CD4-positive, alpha-beta memory T cell (primary cell): ENCODE measurements at regions not wholly inside any gene's neighbourhood (a gene's known extent, or its start where the extent isn't known, plus 50 kb on each side); places are given as distances from the start of the nearest gene placed in this dataset.

Experiments
- CTCF ChIA-PET: fragments of 350-600 bp; sonication (Branson Sonifier 250); formaldehyde crosslinking; loops from one replicate; lab custom pipeline; 2021; ENCODE audit warnings: inconsistent platforms; ENCODE audit not compliant: partially characterized antibody; lab: Charles Lee
- POLR2A ChIA-PET: fragments of 350-600 bp; sonication (Branson Sonifier 250); formaldehyde crosslinking; loops from one replicate; lab custom pipeline; 2021; ENCODE audit not compliant: partially characterized antibody; lab: Charles Lee
- DNase-seq, 5 donors: peaks; one replicate each; pipeline versions ENCODE4 v3.0.0 to v3.0.0-alpha.2; 2020 to 2022; ENCODE audit warnings: mixed read lengths in 1 of 5
- H3K27ac ChIP-seq: one replicate; pipeline ENCODE4 v1.7.0; 2013; ENCODE audit warnings: low read depth, low read length
- H3K27me3 ChIP-seq: 2 replicates; pipeline ENCODE4 v1.7.0; 2013; ENCODE audit warnings: mild to moderate bottlenecking, low read length, moderate library complexity; ENCODE audit not compliant: insufficient read depth
- H3K36me3 ChIP-seq: 2 replicates; pipeline ENCODE4 v1.7.0; 2013; ENCODE audit warnings: mild to moderate bottlenecking, low read length, moderate library complexity; ENCODE audit not compliant: insufficient read depth
- H3K4me1 ChIP-seq: 2 replicates; pipeline ENCODE4 v1.7.0; 2013; ENCODE audit warnings: mild to moderate bottlenecking, low read length, moderate library complexity; ENCODE audit not compliant: insufficient read depth
- H3K4me3 ChIP-seq, 2 donors: one replicate each; pipeline ENCODE4 v1.7.0; 2013; ENCODE audit warnings: low read length in 2 of 2, mild to moderate bottlenecking in 1 of 2
- H3K9me3 ChIP-seq, 2 donors: one replicate each; pipeline ENCODE4 v1.7.0; 2013; ENCODE audit warnings: low read length in 2 of 2, control low read depth in 1 of 2; ENCODE audit not compliant: control insufficient read depth in 1 of 2
- H3K27ac Mint-ChIP-seq, 7 donors: one replicate each; pipeline ENCODE4 v1.8.0; 2020 to 2021; ENCODE audit warnings: mixed read lengths in 7 of 7, mild to moderate bottlenecking in 6 of 7, inconsistent platforms in 3 of 7, moderate library complexity in 3 of 7
- H3K27me3 Mint-ChIP-seq, 2 donors: one replicate each; pipeline ENCODE4 v1.8.0; 2020 to 2021; ENCODE audit warnings: mixed read lengths in 2 of 2
- H3K36me3 Mint-ChIP-seq, 2 donors: one replicate each; pipeline ENCODE4 v1.8.0; 2020 to 2021; ENCODE audit warnings: mixed read lengths in 2 of 2, inconsistent platforms in 1 of 2, mild to moderate bottlenecking in 1 of 2
- H3K4me1 Mint-ChIP-seq, 4 donors: one replicate each; pipeline ENCODE4 v1.8.0; 2020 to 2021; ENCODE audit warnings: mixed read lengths in 4 of 4, mild to moderate bottlenecking in 1 of 4
- H3K4me3 Mint-ChIP-seq, 8 donors: one replicate each; pipeline ENCODE4 v1.8.0; 2020 to 2021; ENCODE audit warnings: mixed read lengths in 8 of 8, mild to moderate bottlenecking in 7 of 8, moderate library complexity in 6 of 8, inconsistent platforms in 3 of 8
- H3K9me3 Mint-ChIP-seq, 8 donors: one replicate each; pipeline ENCODE4 v1.8.0; 2020 to 2021; ENCODE audit warnings: mixed read lengths in 8 of 8, mild to moderate bottlenecking in 5 of 8, inconsistent platforms in 3 of 8, moderate library complexity in 1 of 8
- intact Hi-C: fragments of 100-400 bp; cut with micrococcal nuclease; formaldehyde crosslinking; loops from one replicate; pipeline ENCODE4 v1.15.1; 2023

GRCh38 chr1:216929870-216930582 is 206.8 kb upstream of the ESRRG start:
- no peak overlapping the region for H3K27ac ChIP-seq
- H3K9me3 ChIP-seq: no peaks in the 10 kb centered on the region
- H3K9me3 Mint-ChIP-seq: peaks cover 0 to 9% (median 2%) of the 10 kb centered on the region in 8 donors
- POLR2A ChIA-PET: no interaction called here
- no peak for DNase-seq
- no peaks in the 10 kb centered on the region for H3K27me3 Mint-ChIP-seq
- H3K4me1 Mint-ChIP-seq: no peaks in the 10 kb centered on the region
- H3K27ac Mint-ChIP-seq: no peak overlapping the region
- H3K36me3 Mint-ChIP-seq: no peaks in the 10 kb centered on the region
- H3K27me3 ChIP-seq: no peaks in the 10 kb centered on the region
- intact Hi-C loops: no loop called here
- no peaks in the 10 kb centered on the region for H3K36me3 ChIP-seq
- CTCF ChIA-PET: no interaction called here
- H3K4me3 ChIP-seq: no peak overlapping the region
- H3K4me1 ChIP-seq: no peaks in the 10 kb centered on the region
- no peak overlapping the region for H3K4me3 Mint-ChIP-seq

GRCh38 chr1:216927633-216928032 is 204.4 kb upstream of the ESRRG start:
- DNase-seq: no peak
- ChIA-PET POLR2A (no interaction called here), CTCF (no interaction called here)
- Mint-ChIP-seq H3K4me1 (no peaks in the 10 kb centered on the region), H3K4me3 (no peak overlapping the region), H3K27ac (no peak overlapping the region), H3K9me3 (peaks cover 0 to 11% (median 2%) of the 10 kb centered on the region in 8 donors), H3K36me3 (no peaks in the 10 kb centered on the region), H3K27me3 (no peaks in the 10 kb centered on the region)
- H3K27ac ChIP-seq: no peak overlapping the region
- intact Hi-C loops: no loop called here
- no peaks in the 10 kb centered on the region for H3K36me3 ChIP-seq
- no peak overlapping the region for H3K4me3 ChIP-seq
- peaks cover 0 to under 1% of the 10 kb centered on the region in 2 donors for H3K9me3 ChIP-seq
- no peaks in the 10 kb centered on the region for H3K4me1 ChIP-seq
- no peaks in the 10 kb centered on the region for H3K27me3 ChIP-seq

GRCh38 chr1:216926720-216927510 is 203.7 kb upstream of the ESRRG start:
- Histone ChIP-seq H3K27ac (no peak overlapping the region), H3K4me3 (no peak overlapping the region), H3K27me3 (no peaks in the 10 kb centered on the region), H3K36me3 (no peaks in the 10 kb centered on the region), H3K9me3 (peaks cover 0 to 3% of the 10 kb centered on the region in 2 donors), H3K4me1 (no peaks in the 10 kb centered on the region)
- no peak overlapping the region for H3K4me3 Mint-ChIP-seq
- intact Hi-C loops: no loop called here
- H3K9me3 Mint-ChIP-seq: peaks cover 0 to 11% (median 2%) of the 10 kb centered on the region in 8 donors
- DNase-seq: no peak
- POLR2A ChIA-PET: no interaction called here
- no peaks in the 10 kb centered on the region for H3K27me3 Mint-ChIP-seq
- no peaks in the 10 kb centered on the region for H3K4me1 Mint-ChIP-seq
- no peaks in the 10 kb centered on the region for H3K36me3 Mint-ChIP-seq
- CTCF ChIA-PET: no interaction called here
- no peak overlapping the region for H3K27ac Mint-ChIP-seq

GRCh38 chr1:216925962-216926625 is 202.9 kb upstream of the ESRRG start:
- Mint-ChIP-seq H3K4me1 (no peaks in the 10 kb centered on the region), H3K27ac (no peak overlapping the region), H3K27me3 (no peaks in the 10 kb centered on the region), H3K9me3 (peaks cover 0 to 11% (median 2%) of the 10 kb centered on the region in 8 donors), H3K36me3 (no peaks in the 10 kb centered on the region), H3K4me3 (no peak overlapping the region)
- Histone ChIP-seq H3K36me3 (no peaks in the 10 kb centered on the region), H3K9me3 (peaks cover 0 to 3% of the 10 kb centered on the region in 2 donors), H3K27ac (no peak overlapping the region), H3K4me3 (no peak overlapping the region), H3K4me1 (no peaks in the 10 kb centered on the region), H3K27me3 (no peaks in the 10 kb centered on the region)
- POLR2A ChIA-PET: no interaction called here
- intact Hi-C loops: no loop called here
- CTCF ChIA-PET: no interaction called here
- no peak for DNase-seq

- Histone ChIP-seq H3K9me3 (peaks cover 0 to 3% of the 10 kb centered on the region in 2 donors), H3K36me3 (no peaks in the 10 kb centered on the region), H3K4me3 (no peak overlapping the region), H3K4me1 (no peaks in the 10 kb centered on the region), H3K27ac (no peak overlapping the region), H3K27me3 (no peaks in the 10 kb centered on the region)
- H3K27me3 Mint-ChIP-seq: no peaks in the 10 kb centered on the region
- H3K9me3 Mint-ChIP-seq: peaks cover 0 to 11% (median 3%) of the 10 kb centered on the region in 8 donors
- no peak overlapping the region for H3K27ac Mint-ChIP-seq
- ChIA-PET CTCF (no interaction called here), POLR2A (no interaction called here)
- H3K4me3 Mint-ChIP-seq: no peak overlapping the region
- H3K36me3 Mint-ChIP-seq: no peaks in the 10 kb centered on the region
- DNase-seq: no peak
- intact Hi-C loops: no loop called here
- no peaks in the 10 kb centered on the region for H3K4me1 Mint-ChIP-seq
These were observed 201.5 kb upstream of the ESRRG start for GRCh38 chr1:216924732-216925131.

- ChIA-PET POLR2A (no interaction called here), CTCF (no interaction called here)
- Mint-ChIP-seq H3K27ac (no peak overlapping the region), H3K27me3 (no peaks in the 10 kb centered on the region), H3K9me3 (peaks cover 0 to 11% (median 4%) of the 10 kb centered on the region in 8 donors), H3K4me3 (no peak overlapping the region), H3K4me1 (no peaks in the 10 kb centered on the region), H3K36me3 (no peaks in the 10 kb centered on the region)
- H3K4me3 ChIP-seq: no peak overlapping the region
- H3K27ac ChIP-seq: no peak overlapping the region
- no peak for DNase-seq
- intact Hi-C loops: no loop called here
- H3K27me3 ChIP-seq: no peaks in the 10 kb centered on the region
- H3K9me3 ChIP-seq: peaks cover 0 to 3% of the 10 kb centered on the region in 2 donors
- no peaks in the 10 kb centered on the region for H3K36me3 ChIP-seq
- no peaks in the 10 kb centered on the region for H3K4me1 ChIP-seq
These were observed 200.4 kb upstream of the ESRRG start for GRCh38 chr1:216923601-216924000.

GRCh38 chr1:216922406-216922805 is 199.2 kb upstream of the ESRRG start:
- ChIA-PET CTCF (no interaction called here), POLR2A (no interaction called here)
- no peak overlapping the region for H3K27ac Mint-ChIP-seq
- Histone ChIP-seq H3K9me3 (peaks cover 0 to 3% of the 10 kb centered on the region in 2 donors), H3K27me3 (no peaks in the 10 kb centered on the region), H3K27ac (no peak overlapping the region), H3K4me3 (no peak overlapping the region), H3K4me1 (no peaks in the 10 kb centered on the region), H3K36me3 (no peaks in the 10 kb centered on the region)
- H3K27me3 Mint-ChIP-seq: no peaks in the 10 kb centered on the region
- H3K36me3 Mint-ChIP-seq: no peaks in the 10 kb centered on the region
- H3K9me3 Mint-ChIP-seq: peaks cover 0 to 11% (median 5%) of the 10 kb centered on the region in 8 donors
- intact Hi-C loops: no loop called here
- H3K4me3 Mint-ChIP-seq: no peak overlapping the region
- no peak for DNase-seq
- no peaks in the 10 kb centered on the region for H3K4me1 Mint-ChIP-seq
